SU-DHL-6 (cell line): ENCODE measurements at regions not wholly inside any gene's neighbourhood (a gene's known extent, or its start where the extent isn't known, plus 50 kb on each side); places are given as distances from the start of the nearest gene placed in this dataset.

ENCODE experiments used
- H2AFZ ChIP-seq: fragments of 200-600 bp; sonication (generic); 2 replicates; pipeline ENCODE4 v1.6.1; 2014; ENCODE audit warnings: low read depth, mild to moderate bottlenecking, moderate library complexity, mixed read lengths, antibody characterized with exemption, low read length; ENCODE audit not compliant: severe bottlenecking
- H3F3A ChIP-seq: fragments of 200-600 bp; shearing (Covaris generic); 2 replicates; pipeline ENCODE4 v1.6.0; 2016; ENCODE audit warnings: antibody characterized with exemption, mild to moderate bottlenecking; ENCODE audit not compliant: insufficient read depth
- H3K27ac ChIP-seq: fragments of 200-600 bp; sonication (generic); 2 replicates; pipeline ENCODE4 v1.5.1; 2016; ENCODE audit warnings: low read depth, mild to moderate bottlenecking, low read length, moderate library complexity, mixed read lengths
- H3K27me3 ChIP-seq: fragments of 200-600 bp; sonication (generic), shearing (Covaris generic); 2 replicates; pipeline ENCODE4 v1.6.0; 2014; ENCODE audit warnings: mild to moderate bottlenecking, low read length
- H3K36me3 ChIP-seq: fragments of 200-600 bp; sonication (generic); 2 replicates; pipeline ENCODE4 v1.6.1; 2014; ENCODE audit warnings: mild to moderate bottlenecking, low read length, mixed read lengths
- H3K4me2 ChIP-seq: fragments of 300-600, 200-600 bp; shearing (Covaris generic), sonication (generic); 2 replicates; pipeline ENCODE4 v1.6.0; 2014; ENCODE audit warnings: low read length, low read depth, mild to moderate bottlenecking; ENCODE audit not compliant: poor library complexity, severe bottlenecking
- H3K4me3 ChIP-seq: fragments of 200-600 bp; sonication (generic); 2 replicates; pipeline ENCODE4 v1.5.1; 2014; ENCODE audit warnings: antibody characterized with exemption, low read length, mild to moderate bottlenecking, mixed read lengths; ENCODE audit not compliant: insufficient read depth, poor library complexity, severe bottlenecking
- H3K79me2 ChIP-seq: fragments of 200-600 bp; sonication (generic); 2 replicates; pipeline ENCODE4 v1.6.1; 2014; ENCODE audit warnings: mild to moderate bottlenecking, low read length, moderate library complexity; ENCODE audit not compliant: insufficient read depth
- H3K9ac ChIP-seq: fragments of 200-600 bp; sonication (generic); 2 replicates; pipeline ENCODE4 v1.7.0; 2014; ENCODE audit warnings: mild to moderate bottlenecking, low read length
- H3K9me2 ChIP-seq: fragments of 200-600 bp; sonication (generic); replicated peaks from 2 replicates; pipeline ENCODE4 v1.6.1; 2014; ENCODE audit warnings: low read length; ENCODE audit not compliant: insufficient read depth
- H3K9me3 ChIP-seq: fragments of 200-600 bp; sonication (generic); 2 replicates; pipeline ENCODE4 v1.6.1; 2014; ENCODE audit warnings: low read length, mixed read lengths; ENCODE audit not compliant: insufficient read depth
- H4K20me1 ChIP-seq: fragments of 200-600 bp; sonication (generic); 2 replicates; pipeline ENCODE4 v1.6.1; 2014; ENCODE audit warnings: low read depth, mild to moderate bottlenecking, antibody characterized with exemption, low read length, moderate library complexity, mixed read lengths
- CTCF ChIP-seq: fragments of 200-600 bp; sonication (generic); IDR thresholded peaks from one replicate; pipeline ENCODE4 v1.5.1; 2017; ENCODE audit warnings: antibody characterized with exemption, mild to moderate bottlenecking, low read length, moderate library complexity; ENCODE audit not compliant: insufficient read depth, poor library complexity, severe bottlenecking
- EZH2phosphoT487 ChIP-seq: fragments of 200-600 bp; sonication (generic), shearing (Covaris generic); conservative IDR thresholded peaks from 2 replicates; pipeline ENCODE4 v1.6.1; 2018; ENCODE audit warnings: mild to moderate bottlenecking, antibody characterized with exemption, low read length, moderate library complexity, mixed read lengths

- no peaks in the 10 kb centered on the region for H3K36me3 ChIP-seq
- H3K9ac ChIP-seq = no peak overlapping the region
- no peak for TF ChIP-seq CTCF
- no peak for TF ChIP-seq EZH2phosphoT487
- no peak overlapping the region for H3K4me2 ChIP-seq
- no peak overlapping the region for H3K27ac ChIP-seq
- no peaks in the 10 kb centered on the region; the same call in 1 of the 2 replicates for H3K79me2 ChIP-seq
- no peaks in the 10 kb centered on the region; the same call in 1 of the 2 replicates for H4K20me1 ChIP-seq
- H2AFZ ChIP-seq = no peak overlapping the region
- no peaks in the 10 kb centered on the region for H3K9me2 ChIP-seq
- H3K9me3 ChIP-seq = no peaks in the 10 kb centered on the region
- peaks cover 10% of the 10 kb centered on the region; the same call in 1 of the 2 replicates for H3F3A ChIP-seq
- no peak overlapping the region for H3K4me3 ChIP-seq
- no peaks in the 10 kb centered on the region for H3K27me3 ChIP-seq
Measured at GRCh38 chr7:131010717-131011431, 276.9 kb upstream of the KLF14 start.

- TF ChIP-seq CTCF (no peak), EZH2phosphoT487 (no peak)
- Histone ChIP-seq H3K4me2 (no peak overlapping the region), H3K79me2 (no peaks in the 10 kb centered on the region; the same call in 1 of the 2 replicates), H3F3A (peaks cover 10% of the 10 kb centered on the region; the same call in 1 of the 2 replicates), H3K4me3 (no peak overlapping the region), H4K20me1 (no peaks in the 10 kb centered on the region; the same call in 1 of the 2 replicates), H3K36me3 (no peaks in the 10 kb centered on the region), H3K27ac (no peak overlapping the region), H2AFZ (no peak overlapping the region), H3K9me3 (no peaks in the 10 kb centered on the region), H3K27me3 (no peaks in the 10 kb centered on the region), H3K9me2 (no peaks in the 10 kb centered on the region), H3K9ac (no peak overlapping the region)
Measured at GRCh38 chr7:131011432-131011742, 277.4 kb upstream of the KLF14 start.

GRCh38 chr7:131011976-131012375 lies 278.0 kb upstream of the KLF14 start:
- Histone ChIP-seq H3K9me3 (no peaks in the 10 kb centered on the region), H3K4me3 (no peak overlapping the region), H3K4me2 (no peak overlapping the region)

More at GRCh38 chr7:131011976-131012375, 278.0 kb upstream of the KLF14 start:
- H4K20me1 ChIP-seq = no peaks in the 10 kb centered on the region; the same call in 1 of the 2 replicates
- no peak overlapping the region for H2AFZ ChIP-seq
- no peaks in the 10 kb centered on the region; the same call in 1 of the 2 replicates for H3K79me2 ChIP-seq
- H3K27ac ChIP-seq = no peak overlapping the region
- TF ChIP-seq CTCF (no peak), EZH2phosphoT487 (no peak)
- H3K9me2 ChIP-seq = no peaks in the 10 kb centered on the region
- peaks cover 6% of the 10 kb centered on the region; the same call in 1 of the 2 replicates for H3F3A ChIP-seq
- no peaks in the 10 kb centered on the region for H3K27me3 ChIP-seq
- no peaks in the 10 kb centered on the region for H3K36me3 ChIP-seq
- no peak overlapping the region for H3K9ac ChIP-seq
